ENCODE measurements at regions not wholly inside any gene's neighbourhood (a gene's known extent, or its start where the extent isn't known, plus 50 kb on each side); places are given as distances from the start of the nearest gene placed in this dataset.

- FAIRE-seq = no peak
- no peak for DNase-seq (ENCODE audit: insufficient read length, low spot score)
Observed at GRCh38 chr5:2257326-2258244, 374.9 kb upstream of the IRX4 start.

GRCh38 chr5:2256691-2257280 is 374.1 kb upstream of the IRX4 start:
- no peak for FAIRE-seq
- DNase-seq (ENCODE audit: insufficient read length, low spot score) = no peak

DNA sequence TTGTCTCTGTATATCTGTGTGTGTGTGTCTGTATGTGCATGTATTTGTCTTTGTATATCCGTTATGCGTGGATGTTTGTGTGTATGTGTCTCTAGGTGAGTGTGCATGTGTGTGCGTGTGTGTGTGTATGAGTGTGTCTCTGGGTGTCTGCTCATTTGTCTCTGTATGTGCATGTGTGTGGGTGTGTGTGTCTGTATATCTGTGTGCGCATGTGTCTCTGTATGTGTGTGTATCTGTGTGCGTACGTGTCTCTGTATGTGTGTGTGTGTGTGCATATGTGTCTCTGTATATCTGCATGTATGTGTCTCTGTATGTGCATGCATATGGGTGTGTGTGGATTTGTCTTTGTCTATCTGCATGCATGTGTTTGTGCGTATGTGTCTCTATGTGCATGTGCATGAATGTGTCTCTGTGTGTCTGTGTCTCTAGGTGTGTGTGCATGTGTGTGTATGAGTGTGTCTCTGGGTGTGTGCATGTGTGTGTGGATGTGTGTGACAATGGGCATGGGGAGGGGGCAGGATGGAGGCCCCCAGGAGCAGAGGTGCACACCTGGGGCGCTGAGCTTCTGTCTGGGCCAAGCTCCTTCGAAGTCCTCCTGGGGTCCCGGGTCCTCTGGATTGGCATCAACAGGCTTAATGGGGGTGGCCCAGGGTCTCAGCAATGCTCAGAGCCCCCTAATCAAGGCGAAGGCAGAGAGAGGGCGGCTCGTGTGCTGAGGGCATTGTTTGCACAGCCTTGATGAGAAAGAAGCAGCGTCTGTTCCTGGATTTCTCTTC is 373.4 kb upstream of the IRX4 start:
- DNase-seq (ENCODE audit: insufficient read length, low spot score) (no peak), FAIRE-seq (peak; percentile 89)

GRCh38 chr5:2254880-2255750 is 372.4 kb upstream of the IRX4 start:
- FAIRE-seq (peak; percentile 85), DNase-seq (ENCODE audit: insufficient read length, low spot score) (no peak)

- FAIRE-seq (no peak), DNase-seq (ENCODE audit: insufficient read length, low spot score) (no peak)
Observed at GRCh38 chr5:2254406-2254805, 371.7 kb upstream of the IRX4 start.

DNA sequence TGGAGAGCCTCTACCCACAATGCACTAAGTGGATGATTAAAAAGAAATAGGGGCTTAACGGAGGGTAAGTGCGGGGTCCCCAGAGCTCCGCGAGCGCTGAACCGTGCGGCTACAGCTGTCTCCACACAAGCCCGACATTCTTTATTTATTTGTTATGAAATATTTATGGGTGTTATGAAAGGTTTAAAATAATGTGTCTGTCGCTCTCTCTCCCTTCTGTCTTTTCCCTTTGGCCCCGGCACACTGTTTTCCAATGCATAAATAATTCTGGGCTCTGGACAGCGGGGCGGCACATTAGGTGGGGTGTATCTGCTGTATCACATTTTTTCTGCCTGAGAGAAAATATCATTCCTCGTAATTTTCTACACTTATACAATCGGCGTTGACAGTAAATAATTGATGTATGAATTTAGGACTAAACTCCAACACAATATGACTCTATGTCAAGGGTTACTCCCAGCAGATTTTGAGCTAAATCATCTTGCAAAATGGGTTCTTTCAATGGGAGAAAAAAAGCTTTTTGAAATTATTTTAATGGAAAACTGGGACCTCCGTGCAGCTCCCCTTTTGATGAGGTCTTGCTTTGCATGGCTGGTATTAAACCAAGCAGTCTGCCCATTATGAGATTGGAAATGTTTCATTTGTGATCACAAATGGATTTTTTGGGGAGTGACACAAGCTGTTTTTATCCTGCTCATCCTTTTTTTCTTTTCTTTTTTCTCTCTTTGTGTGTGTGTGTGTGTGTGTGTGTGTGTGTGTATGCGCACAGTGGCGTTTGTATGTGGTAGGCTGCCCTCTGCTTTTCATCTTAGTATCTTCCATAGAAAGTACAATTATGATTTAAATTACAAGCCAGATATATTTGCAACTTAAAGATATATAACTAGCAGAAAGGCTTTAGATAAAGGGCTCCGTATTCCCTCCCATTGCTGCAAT is 370.6 kb upstream of the IRX4 start:
- FAIRE-seq (no peak), DNase-seq (ENCODE audit: insufficient read length, low spot score) (no peak)

GRCh38 chr5:2251751-2252150 is 369.0 kb upstream of the IRX4 start:
- FAIRE-seq (no peak), DNase-seq (ENCODE audit: insufficient read length, low spot score) (no peak)

- FAIRE-seq = no peak
Observed at GRCh38 chr5:2251298-2251697, 368.6 kb upstream of the IRX4 start.

DNA sequence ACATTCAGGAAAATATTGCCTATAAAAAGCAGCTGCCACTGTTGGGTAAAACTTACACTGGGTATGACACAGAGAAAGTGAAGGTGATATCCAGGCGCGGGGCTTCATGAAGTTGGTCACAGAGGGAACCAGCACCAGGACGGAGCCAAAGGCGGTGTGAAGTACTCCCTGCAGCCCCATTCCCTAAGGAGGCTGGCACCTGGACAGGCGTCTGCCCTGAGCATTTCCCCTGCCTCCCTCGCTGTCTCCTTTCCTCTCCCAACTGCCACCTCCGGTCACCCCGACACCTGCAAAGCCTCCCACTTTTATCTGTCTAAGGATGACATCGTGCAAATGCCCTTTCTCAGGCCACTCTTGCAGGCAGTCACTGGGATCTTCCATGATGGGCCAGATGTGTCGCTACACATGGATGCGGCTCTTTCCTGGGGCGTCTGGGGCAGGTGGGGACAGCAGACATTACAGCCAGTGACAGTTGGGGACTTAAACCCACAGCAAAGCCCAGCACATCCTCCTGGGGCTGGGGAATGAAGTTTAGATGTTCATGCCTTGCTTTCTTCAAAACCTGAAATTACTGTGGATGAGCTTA is 367.7 kb upstream of the IRX4 start:
- DNase-seq (ENCODE audit: insufficient read length, low spot score) (no peak), FAIRE-seq (no peak)

More at GRCh38 chr5:2251298-2251697, 368.6 kb upstream of the IRX4 start:
- no peak for DNase-seq (ENCODE audit: insufficient read length, low spot score)

DNA sequence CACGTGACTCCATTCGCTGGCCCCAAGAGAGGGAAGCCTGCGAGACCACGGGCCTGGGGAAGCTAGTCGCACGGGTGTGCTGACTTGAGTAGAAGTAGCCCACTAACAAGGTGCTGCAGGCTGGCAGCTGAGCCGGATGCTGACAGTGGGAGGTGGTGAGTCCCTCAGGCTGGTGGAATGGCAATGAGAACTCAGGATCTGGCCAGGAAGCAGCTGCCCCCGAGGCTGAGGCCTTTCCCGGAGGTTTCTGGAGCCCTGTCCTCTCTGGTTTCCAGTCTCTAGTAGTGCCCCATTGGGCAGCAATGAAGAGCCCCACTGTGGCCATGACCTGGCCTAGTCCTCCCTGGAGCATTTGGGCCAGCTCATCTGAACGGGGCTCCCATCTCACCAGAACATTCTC is 366.7 kb upstream of the IRX4 start:
- FAIRE-seq (no peak), DNase-seq (ENCODE audit: insufficient read length, low spot score) (no peak)

- FAIRE-seq (no peak), DNase-seq (ENCODE audit: insufficient read length, low spot score) (no peak)
Observed at GRCh38 chr5:2249026-2249425, 366.3 kb upstream of the IRX4 start.

- FAIRE-seq (no peak), DNase-seq (ENCODE audit: insufficient read length, low spot score) (no peak)
Observed at GRCh38 chr5:2242539-2242938, 359.8 kb upstream of the IRX4 start.

DNA sequence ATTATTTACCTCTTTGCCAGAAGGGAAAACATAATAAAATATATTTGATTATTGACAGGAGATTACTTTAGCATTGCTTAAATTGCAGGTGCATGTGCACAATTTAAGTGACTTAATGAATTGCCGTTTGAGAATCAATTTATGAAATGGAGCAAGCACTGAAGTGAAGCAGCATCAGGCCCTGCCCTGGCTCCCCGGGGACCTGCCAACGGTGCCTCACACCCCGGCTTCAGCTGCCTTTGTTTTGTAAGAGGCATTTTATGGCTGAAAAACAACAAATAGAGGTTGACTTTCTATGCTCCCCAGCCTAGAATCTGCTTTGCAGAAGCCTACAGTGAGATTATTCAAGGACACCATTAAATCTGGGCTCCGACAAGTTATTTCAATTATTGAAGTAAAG is 359.1 kb upstream of the IRX4 start:
- FAIRE-seq = no peak
- no peak for DNase-seq (ENCODE audit: insufficient read length, low spot score)

DNA sequence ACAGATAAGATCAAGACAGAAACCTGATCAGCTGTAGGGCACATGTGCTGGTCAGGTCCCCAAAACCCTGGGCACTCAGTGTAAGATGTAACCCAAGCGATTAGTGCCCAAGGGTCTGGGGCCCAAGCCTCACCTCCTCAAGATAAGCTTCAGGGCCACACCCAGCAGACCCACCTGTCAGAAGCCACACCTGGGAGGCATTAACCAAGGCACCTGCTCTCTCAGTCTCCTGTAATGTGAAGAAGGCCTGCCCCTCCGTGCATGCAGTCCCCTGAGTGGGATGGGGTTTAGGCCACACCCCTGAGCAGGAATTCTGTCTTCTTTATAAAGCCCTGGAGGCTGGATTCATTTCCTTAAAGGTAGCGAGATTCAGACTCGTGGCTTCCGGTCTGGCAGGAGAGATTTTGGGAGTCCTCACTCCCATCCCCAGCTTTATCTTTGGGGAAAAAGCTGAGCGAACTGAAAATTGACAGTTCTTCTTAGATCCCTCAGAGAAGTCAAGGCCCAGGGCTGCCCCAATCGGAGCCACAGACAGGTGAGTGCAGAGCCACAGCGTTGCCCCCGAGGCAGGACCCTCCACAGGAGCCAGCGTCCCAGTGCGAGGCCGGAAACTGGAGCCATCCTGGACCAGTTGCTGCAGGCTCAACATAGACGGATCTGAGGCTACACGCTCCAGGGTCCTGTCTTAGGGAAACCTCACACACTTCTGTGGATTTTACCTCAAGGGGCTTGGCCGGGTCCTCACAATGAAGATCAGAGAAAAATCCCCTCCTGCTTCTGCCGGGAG is 357.6 kb upstream of the IRX4 start:
- no peak for FAIRE-seq

DNA sequence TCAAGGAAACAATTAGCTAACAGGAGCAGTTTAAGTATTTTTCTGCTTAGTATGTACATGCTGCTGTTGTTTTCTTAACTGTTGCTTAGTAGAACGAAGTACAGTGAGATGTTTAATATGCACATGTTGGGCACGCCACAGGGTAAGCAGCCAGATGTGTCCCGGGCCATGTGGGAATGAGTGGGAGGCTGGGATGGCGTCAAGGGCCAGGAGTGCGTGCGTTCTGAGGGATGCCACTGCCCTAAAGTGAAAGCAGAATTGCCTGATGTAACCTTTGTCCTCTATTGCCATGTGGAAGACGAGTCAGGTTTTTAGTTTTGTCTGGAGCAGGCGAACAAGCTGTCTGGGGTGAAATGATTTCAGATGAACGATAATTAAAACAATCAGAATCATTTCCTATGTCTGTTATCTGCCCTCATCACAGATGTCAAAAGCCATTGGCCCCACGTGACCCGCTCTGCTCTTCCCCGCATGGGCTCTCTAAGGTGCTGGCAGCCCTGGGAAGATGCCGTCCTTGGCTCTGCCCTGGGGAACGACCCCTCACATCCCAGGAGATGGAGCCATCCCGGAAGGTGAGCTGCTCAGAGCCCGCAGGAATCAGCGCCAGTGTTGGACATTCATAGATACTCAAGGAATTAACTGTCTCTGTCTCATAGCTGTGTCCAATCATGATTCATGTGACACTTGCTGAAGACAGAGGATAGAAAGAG is 356.6 kb upstream of the IRX4 start:
- FAIRE-seq = no peak

More for the DNA sequence above, 357.6 kb upstream of the IRX4 start:
- DNase-seq (ENCODE audit: insufficient read length, low spot score) = no peak

DNA sequence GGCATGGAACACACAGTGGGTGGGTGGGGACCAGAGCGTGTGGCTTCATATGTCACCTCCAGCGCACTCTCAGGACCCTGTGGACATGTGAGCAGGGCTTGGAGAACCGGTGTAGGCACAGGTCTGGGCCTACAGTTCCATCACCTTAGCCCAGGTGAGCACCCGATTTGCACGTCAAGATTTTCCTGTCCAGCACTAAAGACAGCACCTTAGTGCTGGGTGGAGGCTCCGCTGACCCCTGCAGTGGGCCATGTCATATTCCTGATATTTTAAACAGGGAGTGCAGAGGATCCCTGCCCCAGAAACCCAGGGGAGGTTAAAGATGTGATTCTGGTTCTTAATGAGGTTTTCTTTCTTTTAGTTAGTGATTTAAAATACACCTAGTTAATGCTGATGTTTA is 356.0 kb upstream of the IRX4 start:
- DNase-seq (ENCODE audit: insufficient read length, low spot score) = no peak
- FAIRE-seq = no peak

More for the DNA sequence above, 356.6 kb upstream of the IRX4 start:
- DNase-seq (ENCODE audit: insufficient read length, low spot score) = no peak

DNA sequence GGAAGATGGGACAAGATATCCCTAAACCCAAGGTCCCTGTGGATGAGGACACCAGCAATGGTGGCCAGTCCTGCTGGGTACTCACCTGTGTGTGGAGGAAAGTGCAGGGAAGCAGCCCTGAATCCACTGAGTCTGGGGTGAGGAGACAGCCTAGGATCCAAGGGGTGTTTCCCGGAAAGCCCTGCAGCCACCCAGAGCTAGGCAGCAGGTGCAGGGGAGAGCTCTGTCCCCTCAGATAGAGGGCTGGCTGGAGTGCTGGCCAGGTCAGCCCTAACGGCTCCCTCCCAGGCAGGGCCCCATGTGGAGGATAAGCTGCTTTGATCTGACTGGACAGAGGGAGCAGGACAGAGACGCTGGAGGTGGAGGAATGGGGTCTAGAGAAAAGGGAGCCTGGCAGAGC is 344.7 kb upstream of the IRX4 start:
- FAIRE-seq (no peak), DNase-seq (ENCODE audit: insufficient read length, low spot score) (no peak)

GRCh38 chr5:2224689-2225088 is 342.0 kb upstream of the IRX4 start:
- no peak for DNase-seq (ENCODE audit: insufficient read length, low spot score)
- no peak for FAIRE-seq
